ENCODE measurements at regions not wholly inside any gene's neighbourhood (a gene's known extent, or its start where the extent isn't known, plus 50 kb on each side); places are given as distances from the start of the nearest gene placed in this dataset.

GRCh38 chr6:103154779-103155572 is 1704.7 kb downstream of the HACE1 start:
- TF ChIP-seq RAD21 (IDR thresholded peaks at IDR 0.05) (no peak), MAX (IDR thresholded peaks at IDR 0.05) (no peak), YY1 (IDR thresholded peaks at IDR 0.05) (no peak), CTCF (IDR thresholded peaks at IDR 0.05; ENCODE audit: low read depth, low read length, missing input control) (no peak), ATF3 (IDR thresholded peaks at IDR 0.05) (no peak), JUND (IDR thresholded peaks at IDR 0.05) (no peak), REST (IDR thresholded peaks at IDR 0.05) (no peak), TAF1 (conservative IDR thresholded peaks at IDR 0.05) (no peak), SP1 (IDR thresholded peaks at IDR 0.05) (no peak), ZBTB33 (IDR thresholded peaks at IDR 0.05) (no peak), HNF4A (conservative IDR thresholded peaks at IDR 0.05) (no peak), GABPA (IDR thresholded peaks at IDR 0.05 in 1 of 2, conservative IDR thresholded peaks at IDR 0.05 in 1 of 2) (no peak)

Measured in liver (tissue), 3 donors.